ENCODE measurements at regions not wholly inside any gene's neighbourhood (a gene's known extent, or its start where the extent isn't known, plus 50 kb on each side); places are given as distances from the start of the nearest gene placed in this dataset.

DNA sequence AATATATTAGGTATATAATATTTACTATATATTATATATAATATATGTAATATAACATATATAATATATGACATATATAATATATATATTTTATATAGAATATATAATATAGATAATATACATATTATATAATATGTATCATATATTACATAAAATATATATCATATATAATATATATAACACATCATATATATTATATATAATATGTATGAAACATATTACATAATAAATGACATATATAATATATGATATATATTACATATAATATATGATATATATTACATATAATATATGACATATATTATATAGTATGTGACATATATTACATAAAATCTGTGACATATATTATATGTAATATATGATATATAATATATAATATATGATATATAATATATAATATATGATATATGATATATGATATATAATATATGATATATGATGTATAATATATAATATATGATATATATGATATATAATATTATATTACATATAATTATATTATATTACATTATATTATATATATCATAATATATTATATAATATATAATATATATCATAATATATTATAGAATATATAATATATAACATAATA is 119.5 kb upstream of the RIMBP3 start:
- no peak for DNase-seq

DNA sequence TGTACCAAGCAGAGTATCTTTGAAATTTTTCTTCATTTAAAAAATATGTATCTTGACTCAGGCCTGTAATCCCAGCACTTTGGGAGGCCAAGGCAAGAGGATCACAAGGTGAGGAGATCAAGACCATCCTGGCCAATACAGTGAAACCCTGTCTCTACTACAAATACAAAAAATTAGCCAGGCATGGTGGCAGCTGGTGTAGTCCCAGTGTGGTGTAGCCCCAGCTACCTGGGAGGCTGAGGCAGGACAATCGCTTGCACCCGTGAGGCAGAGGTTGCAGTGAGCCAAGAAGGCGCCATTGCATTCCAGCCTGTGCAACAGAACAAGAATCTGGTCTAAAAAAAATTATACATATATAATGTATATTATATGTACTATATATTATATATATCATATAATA is 118.7 kb upstream of the RIMBP3 start:
- DNase-seq = peak in 1 of 2 donors; percentile 39
